ENCODE measurements at regions not wholly inside any gene's neighbourhood (a gene's known extent, or its start where the extent isn't known, plus 50 kb on each side); places are given as distances from the start of the nearest gene placed in this dataset.

DNA sequence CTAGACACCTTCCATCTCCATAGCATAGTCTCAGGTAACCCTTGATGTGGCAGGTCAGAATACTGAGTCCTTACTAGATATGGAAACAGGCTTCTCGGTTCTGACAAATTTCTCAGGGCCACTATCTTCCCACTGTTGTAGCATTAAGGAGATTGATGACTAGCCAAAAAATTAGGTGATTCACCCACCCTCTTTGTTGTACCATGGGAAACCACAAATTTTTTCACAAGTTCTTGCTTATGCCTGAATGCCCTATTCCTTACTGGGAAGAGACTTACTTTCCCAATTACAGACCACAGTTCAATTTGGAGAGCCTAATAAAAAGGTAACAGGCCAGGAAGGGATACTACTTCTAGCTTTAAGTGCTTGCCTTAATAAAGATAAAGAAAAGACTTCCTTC is 948.8 kb downstream of the GRM8 start:
- no peak overlapping the region for H3K4me3 ChIP-seq (ENCODE audit: low read depth, low read length)
- in situ Hi-C loops (cut with HindIII; ENCODE audit: low sequenced_read_pairs) = no loop called here
- no peak for DNase-seq (ENCODE audit: low read depth, low spot score)
- TF ChIP-seq, protein P1, sequence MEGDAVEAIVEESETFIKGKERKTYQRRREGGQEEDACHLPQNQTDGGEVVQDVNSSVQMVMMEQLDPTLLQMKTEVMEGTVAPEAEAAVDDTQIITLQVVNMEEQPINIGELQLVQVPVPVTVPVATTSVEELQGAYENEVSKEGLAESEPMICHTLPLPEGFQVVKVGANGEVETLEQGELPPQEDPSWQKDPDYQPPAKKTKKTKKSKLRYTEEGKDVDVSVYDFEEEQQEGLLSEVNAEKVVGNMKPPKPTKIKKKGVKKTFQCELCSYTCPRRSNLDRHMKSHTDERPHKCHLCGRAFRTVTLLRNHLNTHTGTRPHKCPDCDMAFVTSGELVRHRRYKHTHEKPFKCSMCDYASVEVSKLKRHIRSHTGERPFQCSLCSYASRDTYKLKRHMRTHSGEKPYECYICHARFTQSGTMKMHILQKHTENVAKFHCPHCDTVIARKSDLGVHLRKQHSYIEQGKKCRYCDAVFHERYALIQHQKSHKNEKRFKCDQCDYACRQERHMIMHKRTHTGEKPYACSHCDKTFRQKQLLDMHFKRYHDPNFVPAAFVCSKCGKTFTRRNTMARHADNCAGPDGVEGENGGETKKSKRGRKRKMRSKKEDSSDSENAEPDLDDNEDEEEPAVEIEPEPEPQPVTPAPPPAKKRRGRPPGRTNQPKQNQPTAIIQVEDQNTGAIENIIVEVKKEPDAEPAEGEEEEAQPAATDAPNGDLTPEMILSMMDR (IDR thresholded peaks at IDR 0.05; ENCODE audit: low read depth, low read length) = no peak

DNA sequence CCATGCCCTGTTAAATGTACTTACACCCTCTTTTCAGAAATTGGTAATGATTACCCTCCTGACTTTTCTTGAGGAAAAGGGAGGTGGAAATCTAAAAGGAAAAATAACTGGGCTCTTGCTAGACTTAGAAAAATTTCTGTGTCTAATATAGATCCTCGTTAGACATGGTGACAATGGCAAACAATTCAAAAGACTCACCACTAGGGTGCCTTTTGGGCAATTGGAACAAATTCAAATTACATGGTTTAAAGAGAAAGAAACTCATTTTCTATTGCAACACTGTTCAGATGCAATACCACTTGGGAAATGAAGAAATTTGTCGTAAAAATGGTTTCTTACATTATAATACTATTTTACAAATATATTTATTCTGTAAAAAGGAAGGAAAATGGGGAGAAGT is 950.1 kb downstream of the GRM8 start:
- DNase-seq (ENCODE audit: low read depth, low spot score) = no peak
- in situ Hi-C loops (cut with HindIII; ENCODE audit: low sequenced_read_pairs) = no loop called here
- H3K4me3 ChIP-seq (ENCODE audit: low read depth, low read length) = no peak overlapping the region
- TF ChIP-seq, protein P1 (IDR thresholded peaks at IDR 0.05; ENCODE audit: low read depth, low read length) = no peak

DNA sequence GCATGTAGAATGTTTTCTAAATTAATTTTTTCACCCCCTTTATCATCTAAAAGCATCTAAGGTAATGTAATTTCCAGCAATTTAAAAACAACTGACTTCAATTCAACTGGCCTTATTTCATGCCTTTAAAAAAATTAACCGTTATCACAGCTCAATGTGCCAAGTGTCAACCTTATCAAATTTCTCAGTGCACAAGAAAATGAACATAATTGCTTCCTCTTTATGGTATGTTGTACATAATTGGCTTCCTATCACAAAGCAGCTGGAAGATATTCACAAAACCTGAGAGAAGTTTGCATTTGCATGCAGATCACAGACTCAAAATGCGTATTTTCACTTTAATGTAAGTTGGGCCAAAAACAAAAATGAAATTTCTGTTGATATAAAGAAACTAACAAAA is 966.4 kb downstream of the GRM8 start:
- TF ChIP-seq, protein P1 (IDR thresholded peaks at IDR 0.05; ENCODE audit: low read depth, low read length) = no peak

DNA sequence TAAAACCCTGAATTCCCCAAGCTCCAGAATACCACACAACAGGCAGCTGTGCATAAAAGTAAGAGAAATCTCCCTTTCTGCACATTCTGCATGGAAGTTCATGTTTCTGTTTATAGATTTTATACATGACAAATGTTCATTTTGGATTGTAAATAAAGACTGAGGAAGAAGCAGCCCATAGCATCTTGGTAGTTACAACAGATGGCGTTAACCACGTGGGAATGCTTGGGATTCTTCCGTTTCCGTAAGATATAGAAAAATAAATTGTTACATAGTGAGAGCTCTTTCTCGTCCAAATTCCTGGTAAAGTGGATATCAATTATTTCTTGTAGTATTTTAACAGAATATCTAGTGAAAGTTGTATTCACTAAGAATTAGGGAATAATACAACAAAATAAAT is 1016.5 kb downstream of the GRM8 start:
- in situ Hi-C loops (cut with HindIII; ENCODE audit: low sequenced_read_pairs) = no loop called here
- DNase-seq (ENCODE audit: low read depth, low spot score) = no peak
- no peak overlapping the region for H3K4me3 ChIP-seq (ENCODE audit: low read depth, low read length)
- TF ChIP-seq, protein P1 (IDR thresholded peaks at IDR 0.05; ENCODE audit: low read depth, low read length) = no peak

More for the DNA sequence above, 966.4 kb downstream of the GRM8 start:
- H3K4me3 ChIP-seq (ENCODE audit: low read depth, low read length) = no peak overlapping the region
- in situ Hi-C loops (cut with HindIII; ENCODE audit: low sequenced_read_pairs) = no loop called here
- no peak for DNase-seq (ENCODE audit: low read depth, low spot score)

DNA sequence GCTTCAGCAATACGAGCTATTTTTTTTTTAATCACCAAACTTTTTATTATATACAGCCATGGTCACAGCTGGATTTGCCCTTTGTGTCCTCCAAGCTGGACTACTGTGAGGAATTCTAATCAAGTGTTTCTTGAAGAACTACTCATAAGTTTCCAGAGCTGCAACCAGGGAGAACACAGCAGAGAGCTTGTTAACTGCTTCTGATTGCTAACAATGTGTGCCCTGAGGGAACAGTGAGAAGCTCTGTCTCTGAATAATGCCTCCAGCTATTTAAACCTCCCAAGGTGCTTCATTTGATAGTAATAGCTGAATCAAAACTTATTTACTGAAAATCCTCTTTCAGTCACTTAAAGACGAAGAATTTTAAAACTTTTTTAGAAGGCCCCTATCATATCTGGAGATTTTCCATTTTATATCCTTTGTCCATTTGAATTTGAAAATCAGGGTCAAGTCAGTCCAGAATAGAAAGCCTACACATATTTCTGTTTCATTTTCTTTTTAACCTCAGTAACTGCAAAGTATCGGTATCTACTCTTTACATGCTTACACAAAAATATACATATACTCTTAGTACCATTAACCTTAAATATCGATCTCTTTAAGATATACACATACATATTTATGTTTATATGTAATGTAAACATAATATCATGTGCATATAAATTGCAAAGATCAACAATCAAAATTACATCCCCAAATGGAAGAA is 1024.2 kb downstream of the GRM8 start:
- no peak overlapping the region for H3K4me3 ChIP-seq (ENCODE audit: low read depth, low read length)
- TF ChIP-seq, protein P1 (IDR thresholded peaks at IDR 0.05; ENCODE audit: low read depth, low read length) = no peak
- no peak for DNase-seq (ENCODE audit: low read depth, low spot score)
- in situ Hi-C loops (cut with HindIII; ENCODE audit: low sequenced_read_pairs) = no loop called here

DNA sequence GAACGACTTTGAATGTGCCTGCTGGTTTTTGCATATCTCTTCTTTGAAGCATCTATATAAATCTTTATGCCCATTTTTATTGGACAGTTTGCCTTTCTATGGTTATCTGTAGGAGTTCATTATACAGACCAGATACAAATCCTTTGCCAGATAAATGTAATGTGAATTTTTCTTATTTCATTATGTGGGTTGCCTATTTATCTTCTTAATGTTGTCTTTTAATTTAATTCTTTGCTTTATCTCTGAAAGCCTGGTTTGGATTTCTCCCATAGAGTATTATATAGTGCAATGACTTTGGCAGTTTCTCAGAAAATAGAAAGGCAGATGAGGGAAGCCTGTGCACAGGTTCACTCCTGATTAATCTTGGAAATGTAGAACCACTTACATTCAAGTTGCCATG is 1025.1 kb downstream of the GRM8 start:
- in situ Hi-C loops (cut with HindIII; ENCODE audit: low sequenced_read_pairs) = no loop called here

More for the DNA sequence above, 1025.1 kb downstream of the GRM8 start:
- no peak for DNase-seq (ENCODE audit: low read depth, low spot score)
- TF ChIP-seq, protein P1 (IDR thresholded peaks at IDR 0.05; ENCODE audit: low read depth, low read length) = no peak
- no peak overlapping the region for H3K4me3 ChIP-seq (ENCODE audit: low read depth, low read length)
